Stomach (tissue), 8 donors: ENCODE measurements at regions not wholly inside any gene's neighbourhood (a gene's known extent, or its start where the extent isn't known, plus 50 kb on each side); places are given as distances from the start of the nearest gene placed in this dataset.

Experiments
- DNase-seq, 2 donors: peaks; one replicate each; pipeline versions ENCODE4 v3.0.0 to v3.0.0-alpha.2; 2013 to 2019
- H3K27ac ChIP-seq, 5 donors: fragments of 200-600 bp in 4 of 5; sonication (generic) in 4 of 5; one replicate each; pipeline ENCODE4 v1.5.1; 2013 to 2019; ENCODE audit warnings: mild to moderate bottlenecking in 1 of 5, moderate library complexity in 1 of 5
- H3K27me3 ChIP-seq, 3 donors: fragments of 200-600 bp; sonication (generic); one replicate each; pipeline ENCODE4 v1.5.1; 2017 to 2019; ENCODE audit warnings: mixed run types in 1 of 3
- H3K36me3 ChIP-seq, 4 donors: fragments of 200-600 bp; sonication (generic); 1 replicate in 3 of 4; 2 replicates in 1 of 4; pipeline ENCODE4 v1.5.1; 2016 to 2019
- H3K4me1 ChIP-seq, 4 donors: fragments of 200-600 bp; sonication (generic); one replicate each; pipeline ENCODE4 v1.5.1; 2016 to 2019
- H3K4me3 ChIP-seq, 4 donors: fragments of 200-600 bp; sonication (generic) in 3 of 4; one replicate each; pipeline ENCODE4 v1.5.1; 2016 to 2019; ENCODE audit warnings: mild to moderate bottlenecking in 1 of 4
- H3K9me3 ChIP-seq, 4 donors: fragments of 200-600 bp; sonication (generic); one replicate each; pipeline ENCODE4 v1.5.1; 2016 to 2019
- CTCF ChIP-seq, 7 experiments: fragments of 450-650 bp in 4 of 7; fragments of 200-600 bp in 3 of 7; sonication (generic) in 3 of 7; IDR thresholded peaks; one replicate each; pipeline ENCODE4 v1.5.1; 2016 to 2019; ENCODE audit warnings: antibody characterized with exemption in 7 of 7, control low read depth in 2 of 7, mild to moderate bottlenecking in 1 of 7
- EP300 ChIP-seq: sonication (generic); formaldehyde crosslinking; IDR thresholded peaks from one replicate; pipeline ENCODE4 v1.6.1; 2017; ENCODE audit warnings: antibody characterized with exemption
- POLR2A ChIP-seq, 4 donors: fragments of 450-650 bp; IDR thresholded peaks; one replicate each; pipeline ENCODE4 v1.6.1; 2016; ENCODE audit warnings: antibody characterized with exemption in 4 of 4, control low read depth in 2 of 4, mild to moderate bottlenecking in 1 of 4, moderate library complexity in 1 of 4
- POLR2AphosphoS5 ChIP-seq, 3 donors: sonication (generic); formaldehyde crosslinking; IDR thresholded peaks; one replicate each; pipeline ENCODE4 v1.6.1; 2016; ENCODE audit warnings: antibody characterized with exemption in 3 of 3
- WGBS, 5 donors: extraction: QIAGEN DNeasy Blood & Tissue Kit in 3 of 5; methylation state at CpG; one replicate each; pipeline versions ENCODE4 v1.1.5 to v1.1.7; 2013 to 2018; 5-methylcytosine and 5-hydroxymethylcytosine counted together
- intact Hi-C: fragments of 100-400 bp; cut with DNase I; formaldehyde crosslinking; loops from one replicate; pipeline ENCODE4 v1.15.1; 2023; ENCODE audit warnings: low total_unique reads
- donor health status: healthy with polysubstance abuse.
- donor health status: Bipolar disorder and iron deficiency.
- donor health status: healthy.

GRCh38 chr5:166412191-166412590, 1879.3 kb upstream of the WWC1 start:
- Histone ChIP-seq H3K4me3 (no peak overlapping the region), H3K36me3 (no peaks in the 10 kb centered on the region), H3K4me1 (no peaks in the 10 kb centered on the region), H3K27ac (no peak overlapping the region), H3K27me3 (no peaks in the 10 kb centered on the region), H3K9me3 (peaks cover 0 to 17% (median 0%) of the 10 kb centered on the region in 4 donors)
- no peak for DNase-seq
- intact Hi-C loops: no loop called here
- 79 to 88% (median 85%) methylated on average over 11 of the region's 11 CpGs for WGBS, 5 donors
- TF ChIP-seq EP300 (no peak), POLR2A (IDR thresholded peaks at IDR 0.05) (no peak), CTCF (IDR thresholded peaks at IDR 0.05) (no peak), POLR2AphosphoS5 (IDR thresholded peaks at IDR 0.05) (no peak)

- intact Hi-C loops: no loop called here
- TF ChIP-seq EP300: no peak
- TF ChIP-seq POLR2A (IDR thresholded peaks at IDR 0.05): no peak
- TF ChIP-seq POLR2AphosphoS5 (IDR thresholded peaks at IDR 0.05): no peak
- no peak for TF ChIP-seq CTCF (IDR thresholded peaks at IDR 0.05)
- no peak for DNase-seq
- no peak overlapping the region for H3K4me3 ChIP-seq
- H3K27me3 ChIP-seq: no peaks in the 10 kb centered on the region
- H3K4me1 ChIP-seq: no peaks in the 10 kb centered on the region
- H3K36me3 ChIP-seq: no peaks in the 10 kb centered on the region
- H3K9me3 ChIP-seq: peaks cover 0 to 6% (median 1%) of the 10 kb centered on the region in 4 donors
- H3K27ac ChIP-seq: no peak overlapping the region
- WGBS, 5 donors: 16 to 49% (median 29%) methylated on average over 3 of the region's 3 CpGs
These were observed 1864.2 kb upstream of the WWC1 start for GRCh38 chr5:166427211-166427610.

- WGBS, 5 donors: 54 to 73% (median 63%) methylated on average over 2 of the region's 2 CpGs
- intact Hi-C loops: no loop called here
- no peak for TF ChIP-seq POLR2A (IDR thresholded peaks at IDR 0.05)
- TF ChIP-seq EP300: no peak
- TF ChIP-seq POLR2AphosphoS5 (IDR thresholded peaks at IDR 0.05): no peak
- no peak for TF ChIP-seq CTCF (IDR thresholded peaks at IDR 0.05)
These were observed 1863.1 kb upstream of the WWC1 start for GRCh38 chr5:166428264-166428803.

GRCh38 chr5:166430491-166431319, 1860.7 kb upstream of the WWC1 start:
- TF ChIP-seq CTCF (IDR thresholded peaks at IDR 0.05) (no peak), EP300 (no peak), POLR2A (IDR thresholded peaks at IDR 0.05) (no peak), POLR2AphosphoS5 (IDR thresholded peaks at IDR 0.05) (no peak)
- 25 to 34% (median 26%) methylated on average over 5 of the region's 5 CpGs for WGBS, 5 donors
- H3K4me3 ChIP-seq: no peak overlapping the region
- H3K4me1 ChIP-seq: no peaks in the 10 kb centered on the region
- intact Hi-C loops: no loop called here
- H3K27me3 ChIP-seq: no peaks in the 10 kb centered on the region
- no peaks in the 10 kb centered on the region for H3K36me3 ChIP-seq
- H3K27ac ChIP-seq: no peak overlapping the region
- peaks cover 0 to 7% (median 3%) of the 10 kb centered on the region in 4 donors for H3K9me3 ChIP-seq
- no peak for DNase-seq

More at GRCh38 chr5:166428264-166428803, 1863.1 kb upstream of the WWC1 start:
- H3K27ac ChIP-seq: no peak overlapping the region
- H3K4me1 ChIP-seq: no peaks in the 10 kb centered on the region
- H3K4me3 ChIP-seq: no peak overlapping the region
- no peaks in the 10 kb centered on the region for H3K27me3 ChIP-seq
- no peak for DNase-seq
- peaks cover 0 to 6% (median 2%) of the 10 kb centered on the region in 4 donors for H3K9me3 ChIP-seq
- no peaks in the 10 kb centered on the region for H3K36me3 ChIP-seq
